SU-DHL-6 (cell line): ENCODE measurements at regions not wholly inside any gene's neighbourhood (a gene's known extent, or its start where the extent isn't known, plus 50 kb on each side); places are given as distances from the start of the nearest gene placed in this dataset.

Experiments used
- H2AFZ ChIP-seq: fragments of 200-600 bp; sonication (generic); 2 replicates; pipeline ENCODE4 v1.6.1; 2014; ENCODE audit warnings: low read depth, mild to moderate bottlenecking, moderate library complexity, mixed read lengths, antibody characterized with exemption, low read length; ENCODE audit not compliant: severe bottlenecking
- H3F3A ChIP-seq: fragments of 200-600 bp; shearing (Covaris generic); 2 replicates; pipeline ENCODE4 v1.6.0; 2016; ENCODE audit warnings: antibody characterized with exemption, mild to moderate bottlenecking; ENCODE audit not compliant: insufficient read depth
- H3K27ac ChIP-seq: fragments of 200-600 bp; sonication (generic); 2 replicates; pipeline ENCODE4 v1.5.1; 2016; ENCODE audit warnings: low read depth, mild to moderate bottlenecking, low read length, moderate library complexity, mixed read lengths
- H3K27me3 ChIP-seq: fragments of 200-600 bp; sonication (generic), shearing (Covaris generic); 2 replicates; pipeline ENCODE4 v1.6.0; 2014; ENCODE audit warnings: mild to moderate bottlenecking, low read length
- H3K36me3 ChIP-seq: fragments of 200-600 bp; sonication (generic); 2 replicates; pipeline ENCODE4 v1.6.1; 2014; ENCODE audit warnings: mild to moderate bottlenecking, low read length, mixed read lengths
- H3K4me2 ChIP-seq: fragments of 300-600, 200-600 bp; shearing (Covaris generic), sonication (generic); 2 replicates; pipeline ENCODE4 v1.6.0; 2014; ENCODE audit warnings: low read length, low read depth, mild to moderate bottlenecking; ENCODE audit not compliant: poor library complexity, severe bottlenecking
- H3K4me3 ChIP-seq: fragments of 200-600 bp; sonication (generic); 2 replicates; pipeline ENCODE4 v1.5.1; 2014; ENCODE audit warnings: antibody characterized with exemption, low read length, mild to moderate bottlenecking, mixed read lengths; ENCODE audit not compliant: insufficient read depth, poor library complexity, severe bottlenecking
- H3K79me2 ChIP-seq: fragments of 200-600 bp; sonication (generic); 2 replicates; pipeline ENCODE4 v1.6.1; 2014; ENCODE audit warnings: mild to moderate bottlenecking, low read length, moderate library complexity; ENCODE audit not compliant: insufficient read depth
- H3K9ac ChIP-seq: fragments of 200-600 bp; sonication (generic); 2 replicates; pipeline ENCODE4 v1.7.0; 2014; ENCODE audit warnings: mild to moderate bottlenecking, low read length
- H3K9me2 ChIP-seq: fragments of 200-600 bp; sonication (generic); replicated peaks from 2 replicates; pipeline ENCODE4 v1.6.1; 2014; ENCODE audit warnings: low read length; ENCODE audit not compliant: insufficient read depth
- H3K9me3 ChIP-seq: fragments of 200-600 bp; sonication (generic); 2 replicates; pipeline ENCODE4 v1.6.1; 2014; ENCODE audit warnings: low read length, mixed read lengths; ENCODE audit not compliant: insufficient read depth
- H4K20me1 ChIP-seq: fragments of 200-600 bp; sonication (generic); 2 replicates; pipeline ENCODE4 v1.6.1; 2014; ENCODE audit warnings: low read depth, mild to moderate bottlenecking, antibody characterized with exemption, low read length, moderate library complexity, mixed read lengths
- EZH2phosphoT487 ChIP-seq: fragments of 200-600 bp; sonication (generic), shearing (Covaris generic); conservative IDR thresholded peaks from 2 replicates; pipeline ENCODE4 v1.6.1; 2018; ENCODE audit warnings: mild to moderate bottlenecking, antibody characterized with exemption, low read length, moderate library complexity, mixed read lengths
- TF ChIP-seq, protein P1 (sequence below): fragments of 200-600 bp; sonication (generic); IDR thresholded peaks from one replicate; pipeline ENCODE4 v1.5.1; 2017; ENCODE audit warnings: antibody characterized with exemption, mild to moderate bottlenecking, low read length, moderate library complexity; ENCODE audit not compliant: insufficient read depth, poor library complexity, severe bottlenecking

DNA sequence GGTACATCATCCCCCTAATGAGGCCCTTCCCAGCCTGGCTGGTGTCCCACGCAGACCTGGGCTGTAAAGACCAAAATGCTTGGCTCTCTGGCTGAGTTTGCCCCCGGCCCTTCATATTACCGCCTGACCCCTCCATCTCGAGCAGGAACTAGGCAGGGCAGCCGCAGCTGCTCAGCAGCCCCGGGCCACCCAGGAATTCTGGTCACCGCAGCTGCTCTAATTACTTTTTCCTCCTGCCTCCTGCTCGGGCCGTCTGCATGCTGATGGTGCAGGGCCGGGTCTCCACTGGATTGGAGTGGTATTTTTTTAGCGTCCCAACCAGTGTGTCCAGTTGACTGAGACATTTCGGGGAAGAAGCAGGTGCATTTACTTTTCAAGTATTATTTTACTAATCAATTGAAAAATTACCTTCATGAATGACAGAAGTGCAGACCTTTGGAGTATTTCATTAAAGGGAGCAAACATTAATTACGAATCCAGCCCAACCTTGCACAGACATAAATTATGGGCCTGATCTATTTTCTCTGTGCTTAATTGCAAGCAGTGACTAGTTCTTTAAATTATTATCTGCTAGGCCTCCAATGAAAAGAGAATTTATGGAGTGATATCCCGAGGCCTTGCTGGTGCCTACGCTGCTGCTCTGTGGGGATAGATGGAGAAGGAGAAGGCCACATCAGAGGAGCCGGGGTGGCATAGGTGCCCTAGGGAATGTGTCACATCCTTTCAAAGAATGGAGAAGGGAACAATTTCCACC lies 176.2 kb downstream of the CYLD start:
- no peak overlapping the region for H3K4me3 ChIP-seq
- H3K27me3 ChIP-seq: no peaks in the 10 kb centered on the region

DNA sequence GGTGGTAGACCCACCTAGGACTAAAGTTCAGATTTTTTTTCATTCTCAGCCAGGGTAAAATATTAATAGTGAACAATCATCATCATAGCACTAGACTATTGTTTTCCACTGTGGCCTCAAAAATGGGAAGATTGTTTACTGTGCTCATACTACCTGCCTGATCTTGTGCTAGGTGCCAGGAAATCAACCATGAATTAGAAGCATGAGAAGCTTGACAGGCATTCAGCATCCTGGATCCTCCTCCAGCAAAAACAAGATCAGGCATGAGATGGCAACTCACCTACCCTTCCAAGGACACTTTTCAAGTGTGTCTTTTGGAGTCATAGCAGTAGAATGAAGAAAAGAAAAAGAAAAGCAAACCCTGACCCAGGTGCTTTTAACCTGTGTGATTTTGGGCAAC lies 174.2 kb downstream of the CYLD start:
- Histone ChIP-seq H3K4me3 (no peak overlapping the region), H4K20me1 (no peaks in the 10 kb centered on the region), H3K27me3 (no peaks in the 10 kb centered on the region), H3K36me3 (no peaks in the 10 kb centered on the region), H3K27ac (no peak overlapping the region), H2AFZ (no peak overlapping the region), H3K79me2 (no peaks in the 10 kb centered on the region), H3K4me2 (no peak overlapping the region), H3K9me2 (no peaks in the 10 kb centered on the region), H3K9me3 (no peaks in the 10 kb centered on the region), H3K9ac (no peak overlapping the region), H3F3A (no peaks in the 10 kb centered on the region)
- no peak for TF ChIP-seq EZH2phosphoT487
- TF ChIP-seq, protein P1, sequence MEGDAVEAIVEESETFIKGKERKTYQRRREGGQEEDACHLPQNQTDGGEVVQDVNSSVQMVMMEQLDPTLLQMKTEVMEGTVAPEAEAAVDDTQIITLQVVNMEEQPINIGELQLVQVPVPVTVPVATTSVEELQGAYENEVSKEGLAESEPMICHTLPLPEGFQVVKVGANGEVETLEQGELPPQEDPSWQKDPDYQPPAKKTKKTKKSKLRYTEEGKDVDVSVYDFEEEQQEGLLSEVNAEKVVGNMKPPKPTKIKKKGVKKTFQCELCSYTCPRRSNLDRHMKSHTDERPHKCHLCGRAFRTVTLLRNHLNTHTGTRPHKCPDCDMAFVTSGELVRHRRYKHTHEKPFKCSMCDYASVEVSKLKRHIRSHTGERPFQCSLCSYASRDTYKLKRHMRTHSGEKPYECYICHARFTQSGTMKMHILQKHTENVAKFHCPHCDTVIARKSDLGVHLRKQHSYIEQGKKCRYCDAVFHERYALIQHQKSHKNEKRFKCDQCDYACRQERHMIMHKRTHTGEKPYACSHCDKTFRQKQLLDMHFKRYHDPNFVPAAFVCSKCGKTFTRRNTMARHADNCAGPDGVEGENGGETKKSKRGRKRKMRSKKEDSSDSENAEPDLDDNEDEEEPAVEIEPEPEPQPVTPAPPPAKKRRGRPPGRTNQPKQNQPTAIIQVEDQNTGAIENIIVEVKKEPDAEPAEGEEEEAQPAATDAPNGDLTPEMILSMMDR: no peak

More for the DNA sequence above, 176.2 kb downstream of the CYLD start:
- no peak for TF ChIP-seq EZH2phosphoT487
- TF ChIP-seq, protein P1: no peak
- H4K20me1 ChIP-seq: no peaks in the 10 kb centered on the region
- no peaks in the 10 kb centered on the region for H3K9me3 ChIP-seq
- no peaks in the 10 kb centered on the region for H3K79me2 ChIP-seq
- no peaks in the 10 kb centered on the region for H3K36me3 ChIP-seq
- H3F3A ChIP-seq: no peaks in the 10 kb centered on the region
- no peaks in the 10 kb centered on the region for H3K9me2 ChIP-seq
- no peak overlapping the region for H3K9ac ChIP-seq
- H3K4me2 ChIP-seq: no peak overlapping the region
- H3K27ac ChIP-seq: no peak overlapping the region
- no peak overlapping the region for H2AFZ ChIP-seq

DNA sequence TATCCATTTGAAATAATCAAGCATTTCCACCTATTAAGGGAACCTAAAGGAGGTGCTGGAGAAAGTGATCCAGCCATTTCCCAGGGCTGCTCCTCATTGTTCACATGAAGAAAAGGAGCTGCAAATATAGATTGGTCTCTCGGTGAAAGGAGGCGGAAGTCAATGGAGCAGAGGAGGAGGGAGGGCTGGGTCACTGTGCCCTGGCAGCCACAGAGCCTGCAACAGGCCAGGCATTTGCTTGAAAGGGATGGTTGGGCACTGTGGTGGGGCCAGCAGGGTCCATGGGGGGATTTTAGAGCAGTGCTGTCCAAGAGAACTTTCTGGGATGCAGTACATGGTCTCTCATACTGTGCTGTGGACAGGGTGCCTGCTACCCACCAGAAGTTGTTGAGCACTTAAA lies 173.2 kb downstream of the CYLD start:
- H3K9me2 ChIP-seq: no peaks in the 10 kb centered on the region
- H3K9ac ChIP-seq: no peak overlapping the region
- no peaks in the 10 kb centered on the region for H3F3A ChIP-seq
- H3K4me2 ChIP-seq: no peak overlapping the region
- no peak overlapping the region for H3K27ac ChIP-seq
- no peak overlapping the region for H2AFZ ChIP-seq
- H3K36me3 ChIP-seq: no peaks in the 10 kb centered on the region
- H3K4me3 ChIP-seq: no peak overlapping the region
- TF ChIP-seq EZH2phosphoT487: no peak
- TF ChIP-seq, protein P1: no peak
- no peaks in the 10 kb centered on the region for H3K79me2 ChIP-seq
- no peaks in the 10 kb centered on the region for H4K20me1 ChIP-seq
- no peaks in the 10 kb centered on the region for H3K9me3 ChIP-seq
- no peaks in the 10 kb centered on the region for H3K27me3 ChIP-seq
